GM18499 (cell line): ENCODE measurements at regions not wholly inside any gene's neighbourhood (a gene's known extent, or its start where the extent isn't known, plus 50 kb on each side); places are given as distances from the start of the nearest gene placed in this dataset.

Experiments
- ATAC-seq: cut with Tn5 transposase; IDR thresholded peaks from one replicate; pipeline ENCODE4 v1.9.1; 2021; ENCODE audit warnings: moderate number of reproducible peaks; ENCODE audit not compliant: insufficient read depth, unreplicated experiment

DNA sequence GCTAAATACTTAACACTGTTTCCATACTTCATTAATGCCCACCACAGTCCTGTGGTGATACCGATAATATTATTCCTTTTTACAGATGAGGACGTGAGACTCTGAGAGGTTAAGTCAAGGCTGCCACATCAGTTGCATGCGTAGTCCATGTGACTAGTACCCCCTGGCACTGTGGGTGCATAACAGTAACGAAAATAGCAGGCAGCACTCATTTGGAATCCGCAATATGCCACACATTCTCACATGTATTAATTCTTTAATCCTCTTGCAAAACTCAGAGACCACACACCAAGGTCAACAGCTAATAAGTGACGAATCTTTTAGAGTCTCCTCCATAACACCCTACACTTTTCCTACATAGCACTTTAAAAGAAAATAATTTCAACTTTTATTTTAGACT, 99.5 kb upstream of the HABP2 start:
- ATAC-seq: no peak

- no peak for ATAC-seq
These were observed 98.4 kb upstream of the HABP2 start for GRCh38 chr10:113454341-113455061.

- ATAC-seq: no peak
These were observed 96.9 kb upstream of the HABP2 start for GRCh38 chr10:113455947-113456346.

DNA sequence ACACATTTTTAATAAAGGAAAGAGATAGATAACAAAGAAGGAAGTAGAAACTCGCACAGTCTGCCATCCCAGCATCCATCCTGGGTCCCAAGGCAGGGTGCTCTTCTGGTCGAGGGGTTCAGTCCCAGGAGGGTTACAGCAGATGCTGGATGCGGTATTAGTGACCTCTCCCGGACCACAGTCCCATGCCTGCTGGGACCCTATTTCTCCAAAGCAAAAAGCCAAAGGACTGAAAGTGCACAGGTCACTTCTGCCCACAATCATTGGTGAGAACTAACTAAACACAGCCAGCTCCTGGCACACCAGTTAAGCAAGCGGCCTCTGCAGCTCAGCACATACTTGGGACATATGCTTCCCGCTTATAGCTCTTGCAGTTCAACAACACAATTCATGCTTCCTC, 96.1 kb upstream of the HABP2 start:
- no peak for ATAC-seq

DNA sequence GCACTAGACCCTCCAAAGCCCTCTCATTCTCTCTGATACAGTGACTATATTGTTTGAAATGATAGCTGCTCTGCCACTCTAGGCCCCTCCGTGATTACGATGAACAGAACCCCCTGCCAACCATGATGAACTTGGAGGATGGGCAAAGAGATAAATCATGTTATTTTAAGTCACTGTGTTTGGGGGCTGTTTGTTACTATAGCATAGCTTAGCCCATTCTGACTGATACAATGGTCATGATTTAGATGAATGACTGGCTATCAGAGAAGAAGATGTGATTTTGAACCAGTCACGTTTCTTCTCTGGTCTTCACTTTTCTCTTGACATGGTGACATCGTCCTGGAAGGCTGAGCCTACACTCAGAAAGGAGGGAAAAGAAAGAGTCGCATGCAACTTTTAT, 95.4 kb upstream of the HABP2 start:
- no peak for ATAC-seq

DNA sequence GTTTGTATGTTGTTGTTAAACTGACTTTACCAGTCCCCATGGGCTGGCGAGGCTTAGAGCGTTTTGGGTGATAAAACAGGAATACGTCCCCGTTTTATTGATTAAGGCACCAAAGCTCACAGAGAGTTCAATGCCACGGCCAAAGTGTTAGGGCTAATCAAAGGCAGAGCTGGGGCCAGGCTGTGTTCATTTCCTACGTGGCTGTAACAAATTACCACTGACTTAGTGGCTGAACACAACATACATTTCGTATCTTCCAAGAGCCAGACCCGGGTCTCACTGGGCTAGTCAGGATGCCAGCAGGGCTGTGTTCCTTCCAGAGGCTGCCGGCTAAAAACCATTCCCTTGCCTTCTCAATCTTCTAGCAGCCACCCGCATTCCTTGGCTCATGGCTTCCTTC, 94.4 kb upstream of the HABP2 start:
- ATAC-seq: no peak

GRCh38 chr10:113458944-113459343, 93.9 kb upstream of the HABP2 start:
- ATAC-seq: no peak

DNA sequence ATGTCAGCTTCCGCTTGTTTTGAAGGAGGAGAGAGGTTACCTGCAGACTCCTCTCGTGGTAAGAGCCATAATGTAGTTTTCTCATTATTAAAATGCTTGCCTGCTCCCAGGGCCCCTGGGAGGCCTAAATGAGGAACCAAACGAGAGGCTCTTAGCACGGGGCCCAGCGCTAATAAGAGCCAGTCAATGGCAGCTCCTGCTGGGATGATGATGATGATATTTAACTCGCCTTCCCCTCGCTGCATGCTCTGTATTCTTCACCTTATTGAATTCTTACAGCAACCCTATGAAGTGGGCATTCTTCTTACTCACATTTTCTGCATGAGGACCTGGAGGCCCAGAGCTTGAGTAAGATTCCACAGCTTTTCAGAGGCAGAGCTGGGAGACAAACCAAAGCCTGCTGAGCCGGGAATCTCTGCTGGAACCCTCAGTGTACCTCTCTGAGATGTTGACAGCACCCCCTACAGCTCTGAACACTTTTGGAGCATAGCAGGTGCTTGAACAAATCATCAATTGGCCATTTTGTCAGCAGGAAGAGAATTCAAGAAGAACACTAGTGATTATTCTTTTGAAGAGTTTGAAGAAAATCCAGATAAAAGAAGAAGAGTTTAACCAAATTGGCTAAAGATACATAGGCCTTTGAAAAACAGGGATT, 93.1 kb upstream of the HABP2 start:
- ATAC-seq: no peak

DNA sequence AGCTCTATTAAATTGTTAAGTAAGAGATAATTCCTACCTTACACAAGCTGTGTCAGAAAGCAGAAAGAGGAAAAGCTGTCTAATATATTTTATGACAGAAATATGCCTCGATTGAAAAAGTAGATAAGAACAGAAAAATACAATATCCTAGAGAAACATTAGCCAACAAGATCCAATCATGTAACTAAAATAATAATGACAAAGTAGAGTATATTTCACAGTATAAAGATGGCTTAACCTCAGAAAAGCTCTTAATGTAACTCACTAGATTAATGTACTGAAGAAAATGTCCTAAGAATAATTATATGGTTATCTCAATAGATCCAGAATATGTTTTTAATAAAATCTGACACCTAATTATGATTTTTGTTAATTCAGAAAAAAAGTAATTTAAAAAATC, 89.8 kb upstream of the HABP2 start:
- ATAC-seq: no peak

DNA sequence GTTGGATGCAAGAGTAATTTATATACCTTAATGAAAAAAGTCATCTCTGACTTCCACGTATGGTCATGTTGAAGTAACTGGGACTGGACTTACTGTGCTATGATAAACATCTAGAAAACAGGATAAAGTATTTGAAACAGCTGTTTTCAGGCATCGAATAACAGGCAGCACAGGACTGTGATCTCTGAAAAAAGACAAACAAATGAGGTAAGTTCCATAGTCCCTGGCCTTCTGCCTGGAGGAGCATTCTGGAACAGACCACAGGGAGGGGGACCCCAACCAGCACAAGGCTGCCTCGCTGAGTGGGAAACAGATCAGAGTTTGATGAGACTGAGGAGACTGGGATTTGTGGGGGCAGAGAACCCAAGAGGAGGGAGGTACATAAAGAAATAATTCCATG, 89.1 kb upstream of the HABP2 start:
- ATAC-seq: no peak

DNA sequence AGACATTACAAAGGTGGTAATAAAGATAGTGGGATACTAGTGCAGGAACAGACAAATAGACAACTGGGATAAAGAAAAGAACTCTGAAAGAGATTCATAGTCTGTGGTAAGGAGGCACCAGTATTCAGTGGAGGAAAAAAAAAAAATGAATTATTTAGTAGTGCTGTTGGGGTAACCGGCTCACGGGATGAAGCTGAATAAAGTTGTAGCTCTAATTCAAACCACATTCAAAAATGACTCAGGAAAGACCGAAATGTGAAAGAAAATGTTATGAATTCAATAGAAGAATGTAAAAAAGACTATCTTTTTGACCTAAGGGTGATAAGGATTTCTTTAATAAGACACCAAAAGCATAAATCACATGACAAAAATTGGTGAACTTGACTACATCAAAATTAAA, 83.1 kb upstream of the HABP2 start:
- ATAC-seq: no peak

- no peak for ATAC-seq
These were observed 82.2 kb upstream of the HABP2 start for GRCh38 chr10:113470372-113471240.

- no peak for ATAC-seq
These were observed 81.4 kb upstream of the HABP2 start for GRCh38 chr10:113471241-113471996.

- ATAC-seq: no peak
These were observed 79.8 kb upstream of the HABP2 start for GRCh38 chr10:113473011-113473410.

DNA sequence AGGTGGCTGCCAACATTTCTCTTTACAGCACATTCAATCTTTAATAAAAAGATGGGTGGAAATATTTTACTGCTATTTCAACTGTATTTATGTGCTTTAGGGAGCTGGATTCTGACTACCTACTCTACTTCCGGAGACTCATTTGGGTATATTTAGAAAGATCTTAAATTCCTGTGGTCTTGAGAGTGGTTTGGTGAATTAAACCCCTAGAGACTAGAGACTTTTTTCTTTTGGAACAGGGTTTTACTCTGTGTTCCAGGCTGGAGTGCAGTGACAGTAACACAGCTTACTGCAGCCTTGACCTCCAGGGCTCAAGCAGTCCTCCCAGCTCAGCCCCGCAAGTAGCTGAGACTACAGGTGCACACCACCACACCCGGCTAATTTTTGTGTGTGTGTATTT, 79.0 kb upstream of the HABP2 start:
- ATAC-seq: no peak

- no peak for ATAC-seq
These were observed 78.1 kb upstream of the HABP2 start for GRCh38 chr10:113474752-113475151.

GRCh38 chr10:113475381-113475807, 77.5 kb upstream of the HABP2 start:
- no peak for ATAC-seq

DNA sequence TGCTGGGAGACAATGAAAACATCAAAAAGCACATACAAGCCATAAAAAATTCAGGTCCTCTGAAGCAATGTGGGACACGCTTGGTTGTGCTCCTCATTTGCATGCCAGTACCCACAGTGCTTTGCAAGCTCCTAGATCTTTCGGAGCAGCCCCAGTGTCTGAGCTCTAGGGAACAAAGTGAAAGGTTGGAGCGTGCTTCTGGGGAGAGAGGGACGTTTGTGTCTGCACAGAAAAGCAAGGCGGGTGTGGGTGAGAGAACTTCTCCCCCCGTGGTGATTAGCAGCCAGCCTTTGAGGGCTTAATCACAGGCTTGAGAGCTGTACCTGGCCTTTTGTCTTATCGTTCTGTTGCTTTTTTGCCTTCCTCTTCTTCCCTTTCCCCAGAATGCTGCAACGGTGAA, 76.7 kb upstream of the HABP2 start:
- no peak for ATAC-seq

DNA sequence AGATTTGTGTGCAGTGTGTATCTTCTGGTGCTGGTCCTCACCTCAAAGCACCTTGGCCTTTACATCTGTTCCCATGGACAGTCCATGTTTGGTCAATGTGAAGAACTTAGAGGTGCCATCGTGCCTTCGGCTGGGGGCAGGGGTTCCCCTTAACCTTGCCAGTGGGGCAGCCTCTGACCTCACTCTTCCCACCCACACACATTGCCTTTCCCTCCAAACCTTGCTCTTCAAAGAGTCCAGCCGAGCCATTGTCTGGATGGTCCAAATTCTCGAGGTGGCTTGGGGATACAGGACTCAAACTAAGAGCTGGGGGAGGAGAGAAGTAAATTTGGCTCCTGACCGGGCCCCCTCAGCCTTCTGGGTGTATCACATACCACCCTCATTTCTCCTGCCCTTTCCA, 76.2 kb upstream of the HABP2 start:
- ATAC-seq: no peak

DNA sequence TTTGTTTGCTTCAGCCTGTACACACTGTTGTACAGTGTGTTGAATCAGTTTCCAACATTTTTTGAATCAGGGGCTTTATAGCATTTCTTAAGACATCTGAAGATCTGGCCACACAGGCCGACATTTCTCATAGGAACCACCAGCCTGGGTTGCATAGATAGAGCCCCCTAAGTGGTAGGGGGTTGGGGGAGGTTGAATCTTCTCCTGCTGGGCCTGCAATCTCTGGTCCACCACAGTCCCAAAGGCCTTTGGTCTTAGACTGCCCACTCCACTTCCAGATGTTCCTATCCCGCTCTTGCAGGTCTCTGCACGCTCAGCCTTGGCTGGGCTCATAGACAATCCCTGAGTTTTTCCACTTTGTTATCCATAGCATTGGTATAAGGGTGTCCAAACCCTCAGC, 75.4 kb upstream of the HABP2 start:
- no peak for ATAC-seq
